GM19324 (cell line): ENCODE measurements at regions not wholly inside any gene's neighbourhood (a gene's known extent, or its start where the extent isn't known, plus 50 kb on each side); places are given as distances from the start of the nearest gene placed in this dataset.

Source experiments
- ATAC-seq: cut with Tn5 transposase; IDR thresholded peaks from one replicate; pipeline ENCODE4 v1.9.1; 2021; ENCODE audit warnings: mild to moderate bottlenecking, moderate library complexity; ENCODE audit not compliant: unreplicated experiment, low FRiP score

GRCh38 chr7:25947669-25948516, 204.1 kb upstream of the NFE2L3 start:
- ATAC-seq: no peak

- no peak for ATAC-seq
These were observed 202.1 kb upstream of the NFE2L3 start for GRCh38 chr7:25949736-25950487.

- peak; percentile 83 for ATAC-seq
These were observed 201.2 kb upstream of the NFE2L3 start for GRCh38 chr7:25950488-25951413.

GRCh38 chr7:25951414-25952260, 200.4 kb upstream of the NFE2L3 start:
- peak; percentile 48 for ATAC-seq

GRCh38 chr7:25952261-25953057, 199.5 kb upstream of the NFE2L3 start:
- no peak for ATAC-seq

- no peak for ATAC-seq
These were observed 198.1 kb upstream of the NFE2L3 start for GRCh38 chr7:25953859-25954258.

GRCh38 chr7:25954395-25954794, 197.6 kb upstream of the NFE2L3 start:
- no peak for ATAC-seq

GRCh38 chr7:25959168-25959734, 192.7 kb upstream of the NFE2L3 start:
- ATAC-seq: no peak

- ATAC-seq: no peak
These were observed 188.3 kb upstream of the NFE2L3 start for GRCh38 chr7:25963733-25964132.

- ATAC-seq: peak; percentile 36
These were observed 187.5 kb upstream of the NFE2L3 start for GRCh38 chr7:25964483-25964991.

GRCh38 chr7:25965405-25966123, 186.4 kb upstream of the NFE2L3 start:
- ATAC-seq: no peak

GRCh38 chr7:25966469-25966868, 185.5 kb upstream of the NFE2L3 start:
- ATAC-seq: no peak

- peak; percentile 24 for ATAC-seq
These were observed 184.5 kb upstream of the NFE2L3 start for GRCh38 chr7:25967278-25968204.

- ATAC-seq: peak; percentile 78
These were observed 183.6 kb upstream of the NFE2L3 start for GRCh38 chr7:25968205-25968993.

GRCh38 chr7:25970356-25970755, 181.6 kb upstream of the NFE2L3 start:
- no peak for ATAC-seq

GRCh38 chr7:25970911-25971310, 181.1 kb upstream of the NFE2L3 start:
- ATAC-seq: no peak
